OCI-LY3 (cell line): ENCODE measurements at regions not wholly inside any gene's neighbourhood (a gene's known extent, or its start where the extent isn't known, plus 50 kb on each side); places are given as distances from the start of the nearest gene placed in this dataset.
"Not testable (repeated sequence)": the region's sequence is repeated elsewhere in the genome, so short reads cannot be mapped to it uniquely, and the experiment has no call there.

Experiments used
- EZH2phosphoT487 ChIP-seq: fragments of 200-600 bp; shearing (Covaris generic); IDR thresholded peaks from 2 replicates; pipeline ENCODE4 v1.6.1; 2018; ENCODE audit warnings: antibody characterized with exemption, mixed run types, low read depth
- TF ChIP-seq, protein P1 (sequence below): fragments of 200-600, 300-600 bp; sonication (generic); IDR thresholded peaks from 2 replicates; pipeline ENCODE4 v1.5.1; 2014; ENCODE audit warnings: antibody characterized with exemption, low read length, low read depth

GRCh38 chr7:133169167-133169822 lies 83.6 kb upstream of the EXOC4 start:
- TF ChIP-seq, protein P1, sequence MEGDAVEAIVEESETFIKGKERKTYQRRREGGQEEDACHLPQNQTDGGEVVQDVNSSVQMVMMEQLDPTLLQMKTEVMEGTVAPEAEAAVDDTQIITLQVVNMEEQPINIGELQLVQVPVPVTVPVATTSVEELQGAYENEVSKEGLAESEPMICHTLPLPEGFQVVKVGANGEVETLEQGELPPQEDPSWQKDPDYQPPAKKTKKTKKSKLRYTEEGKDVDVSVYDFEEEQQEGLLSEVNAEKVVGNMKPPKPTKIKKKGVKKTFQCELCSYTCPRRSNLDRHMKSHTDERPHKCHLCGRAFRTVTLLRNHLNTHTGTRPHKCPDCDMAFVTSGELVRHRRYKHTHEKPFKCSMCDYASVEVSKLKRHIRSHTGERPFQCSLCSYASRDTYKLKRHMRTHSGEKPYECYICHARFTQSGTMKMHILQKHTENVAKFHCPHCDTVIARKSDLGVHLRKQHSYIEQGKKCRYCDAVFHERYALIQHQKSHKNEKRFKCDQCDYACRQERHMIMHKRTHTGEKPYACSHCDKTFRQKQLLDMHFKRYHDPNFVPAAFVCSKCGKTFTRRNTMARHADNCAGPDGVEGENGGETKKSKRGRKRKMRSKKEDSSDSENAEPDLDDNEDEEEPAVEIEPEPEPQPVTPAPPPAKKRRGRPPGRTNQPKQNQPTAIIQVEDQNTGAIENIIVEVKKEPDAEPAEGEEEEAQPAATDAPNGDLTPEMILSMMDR = not testable (repeated sequence)
- not testable (repeated sequence) for TF ChIP-seq EZH2phosphoT487
